LNCaP clone FGC (cell line): ENCODE measurements at regions not wholly inside any gene's neighbourhood (a gene's known extent, or its start where the extent isn't known, plus 50 kb on each side); places are given as distances from the start of the nearest gene placed in this dataset.

Experiments used
- DNase-seq: peaks from one replicate; pipeline ENCODE4 v3.0.0-alpha.2; 2011; ENCODE audit warnings: low read depth
- H3K4me3 ChIP-seq: 2 replicates; pipeline ENCODE4 v1.5.1; 2011; ENCODE audit warnings: mild to moderate bottlenecking, low read depth, low read length, control low read depth
- CTCF ChIP-seq: IDR thresholded peaks from 2 replicates; pipeline ENCODE4 v1.5.1; 2012; ENCODE audit warnings: mild to moderate bottlenecking; ENCODE audit not compliant: control insufficient read depth, insufficient read depth; ENCODE audit errors: extremely low read depth

GRCh38 chr10:69709366-69709941 is 79.4 kb downstream of the FAM241B start:
- DNase-seq, result no peak
- no peak for TF ChIP-seq CTCF
- H3K4me3 ChIP-seq, result no peak overlapping the region

DNA sequence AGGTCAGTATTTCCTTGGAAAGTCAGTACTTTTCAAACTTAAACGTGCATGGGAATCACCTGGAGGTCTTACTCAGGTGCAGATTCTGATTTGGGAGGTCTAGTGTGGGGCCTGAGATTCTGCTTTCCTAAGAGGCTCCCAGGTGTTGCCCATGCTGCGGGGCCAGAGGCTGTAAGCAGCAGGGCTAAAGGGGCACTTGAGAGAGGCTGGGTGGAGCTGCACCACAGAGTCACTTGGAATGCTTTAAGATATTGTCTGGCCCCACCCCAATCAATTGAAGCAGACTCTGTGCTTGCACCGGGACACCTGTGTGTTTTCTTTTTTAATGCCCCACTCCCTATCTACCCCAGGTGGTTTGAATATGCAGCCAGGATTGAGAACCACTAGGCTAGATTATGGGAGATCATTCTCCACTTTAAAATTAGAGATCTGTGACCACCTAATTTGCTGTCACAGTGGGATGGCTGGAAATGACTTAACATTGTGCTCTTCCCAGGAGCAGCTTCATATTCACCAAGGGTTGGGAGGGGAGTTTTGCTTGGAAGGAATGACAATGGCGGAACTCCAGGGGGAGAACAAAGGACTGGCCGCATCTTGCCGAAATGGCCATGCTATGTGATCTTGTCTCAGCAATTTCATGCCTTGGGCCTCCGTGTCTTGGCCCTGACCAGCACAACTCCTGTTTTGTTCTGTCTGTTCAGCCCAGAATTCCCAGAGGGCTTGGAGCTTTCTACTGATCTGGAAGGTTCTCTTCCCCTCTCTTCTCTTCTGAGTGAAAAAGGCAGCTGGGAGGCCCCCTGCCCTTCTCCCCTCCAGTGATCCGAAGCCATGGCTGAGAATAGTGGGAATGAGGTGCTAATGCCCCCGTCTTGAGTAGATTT is 80.2 kb downstream of the FAM241B start:
- TF ChIP-seq CTCF, result no peak

GRCh38 chr10:69712342-69712741 is 82.3 kb downstream of the FAM241B start:
- no peak for TF ChIP-seq CTCF

More for the DNA sequence above, 80.2 kb downstream of the FAM241B start:
- DNase-seq, result no peak
- no peak overlapping the region for H3K4me3 ChIP-seq

GRCh38 chr10:69714572-69714971 is 84.5 kb downstream of the FAM241B start:
- DNase-seq, result no peak
- TF ChIP-seq CTCF, result no peak
- H3K4me3 ChIP-seq, result no peak overlapping the region

More at GRCh38 chr10:69712342-69712741, 82.3 kb downstream of the FAM241B start:
- DNase-seq, result no peak
- no peak overlapping the region for H3K4me3 ChIP-seq

- no peak for TF ChIP-seq CTCF
- DNase-seq, result no peak
- no peak overlapping the region for H3K4me3 ChIP-seq
Measured at GRCh38 chr10:69715156-69715898, 85.3 kb downstream of the FAM241B start.

- no peak for DNase-seq
- no peak overlapping the region for H3K4me3 ChIP-seq
- TF ChIP-seq CTCF, result no peak
Measured at GRCh38 chr10:69715899-69716606, 85.7 kb upstream of the COL13A1 start.
